ENCODE measurements at regions not wholly inside any gene's neighbourhood (a gene's known extent, or its start where the extent isn't known, plus 50 kb on each side); places are given as distances from the start of the nearest gene placed in this dataset.
"Not testable (repeated sequence)": the region's sequence is repeated elsewhere in the genome, so short reads cannot be mapped to it uniquely, and the experiment has no call there.

DNA sequence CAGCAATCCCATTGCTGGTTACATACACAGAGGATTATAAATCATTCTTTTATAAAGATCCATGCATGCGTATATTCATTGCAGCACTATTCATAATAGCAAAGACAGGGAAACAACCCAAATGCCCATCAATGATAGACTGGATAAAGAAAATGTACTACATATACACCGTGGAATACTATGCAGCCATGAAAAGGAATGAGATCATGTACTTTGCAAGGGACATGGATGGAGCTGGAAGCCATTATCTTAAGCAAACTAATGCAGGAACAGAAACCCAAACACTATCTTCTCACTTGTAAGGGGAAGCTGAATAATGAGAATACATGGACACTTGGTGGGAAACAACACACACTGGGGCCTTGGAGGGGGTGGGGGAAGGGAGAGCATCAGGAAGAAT, 529.7 kb downstream of the TBC1D32 start:
- no peak for DNase-seq (ENCODE audit: low read depth)

DNA sequence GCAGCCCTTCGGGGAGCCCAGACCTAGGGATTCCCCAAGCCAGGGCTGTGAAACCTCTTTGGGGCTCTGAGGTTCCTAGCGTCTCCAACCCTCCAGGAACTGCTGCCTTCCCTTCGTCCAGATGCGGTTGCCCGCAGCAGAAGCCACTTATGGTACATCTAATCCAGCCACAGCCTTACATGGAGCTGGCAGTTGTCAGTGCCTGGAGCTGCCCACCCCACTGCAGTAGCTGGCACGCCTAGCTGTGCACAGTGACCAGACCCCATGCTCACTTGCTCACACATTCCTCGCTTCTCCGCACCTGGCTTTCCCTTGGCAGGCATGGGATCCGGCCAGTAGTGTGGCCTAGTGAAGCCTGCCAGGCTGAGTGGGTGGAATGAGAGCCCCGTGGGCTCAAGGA, 547.6 kb downstream of the TBC1D32 start:
- DNase-seq (ENCODE audit: low read depth), result no peak

DNA sequence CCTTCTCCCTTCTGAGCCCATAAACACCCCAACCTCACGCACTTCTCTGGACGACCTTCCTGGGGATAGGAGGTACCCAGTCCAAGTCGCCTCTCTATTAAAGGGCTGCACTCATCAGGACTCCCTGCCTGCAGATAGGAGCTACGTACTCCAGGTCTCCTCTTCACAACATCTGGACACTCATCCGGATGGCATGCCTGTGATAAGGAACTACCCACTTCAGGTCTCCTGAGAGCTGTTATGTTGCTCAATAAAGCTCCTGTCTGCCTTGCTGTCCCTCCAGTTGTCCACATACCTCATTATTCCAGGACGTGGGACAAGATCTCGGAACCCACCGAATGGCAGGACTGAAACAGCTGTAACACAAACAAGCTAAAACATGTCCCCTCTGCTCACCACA, 548.0 kb downstream of the TBC1D32 start:
- no peak for DNase-seq (ENCODE audit: low read depth)

DNA sequence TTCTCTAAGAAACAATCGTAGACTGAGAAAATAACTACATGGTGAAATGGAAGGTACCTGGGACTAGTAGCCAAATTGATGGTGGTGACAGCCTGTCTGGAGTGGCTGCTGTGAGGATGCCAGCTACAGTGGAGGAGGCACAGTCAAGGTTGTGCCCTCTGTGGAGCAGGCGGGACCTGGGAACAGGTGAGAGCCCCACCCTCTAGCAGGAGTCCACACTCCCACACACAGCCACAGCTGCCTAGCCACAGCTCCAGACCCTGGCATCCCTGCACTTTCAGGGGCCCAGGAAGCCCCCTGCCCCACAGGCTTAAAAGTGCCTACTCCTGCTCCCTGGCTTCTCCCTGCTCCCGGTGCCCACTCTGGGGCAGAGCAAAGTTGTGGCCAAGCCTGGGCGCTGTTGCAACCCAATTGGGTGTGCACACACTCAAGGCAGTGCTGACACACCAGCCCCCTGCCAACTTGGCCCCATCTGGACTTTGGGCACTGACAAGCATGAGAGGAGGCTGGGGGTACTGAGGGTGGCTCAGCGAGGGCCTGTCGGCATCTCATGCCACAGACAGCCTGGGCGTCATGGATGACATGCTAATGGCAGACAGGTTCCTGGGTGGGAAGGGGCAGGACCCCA, 548.7 kb downstream of the TBC1D32 start:
- no peak for DNase-seq (ENCODE audit: low read depth)

DNA sequence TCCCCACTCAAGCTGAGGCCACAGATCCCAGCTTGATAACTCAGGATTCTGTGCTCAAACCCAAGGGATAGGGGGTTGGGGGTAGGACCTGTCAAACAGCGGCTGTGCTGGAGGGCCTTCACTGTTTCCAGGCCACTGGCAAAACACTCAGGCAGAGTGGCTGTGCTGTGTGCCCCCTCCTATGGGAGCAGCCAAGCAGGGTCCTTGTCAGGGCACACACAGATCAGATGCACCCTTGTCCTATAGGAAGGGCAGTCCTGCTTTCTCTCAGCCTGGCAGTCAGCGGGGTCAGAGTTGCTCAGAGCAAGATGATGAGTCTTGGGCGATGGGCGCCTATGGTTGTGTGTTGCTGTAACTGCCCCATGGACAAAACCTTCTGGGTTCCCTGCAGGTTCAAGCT, 554.8 kb downstream of the TBC1D32 start:
- no peak for DNase-seq (ENCODE audit: low read depth)

DNA sequence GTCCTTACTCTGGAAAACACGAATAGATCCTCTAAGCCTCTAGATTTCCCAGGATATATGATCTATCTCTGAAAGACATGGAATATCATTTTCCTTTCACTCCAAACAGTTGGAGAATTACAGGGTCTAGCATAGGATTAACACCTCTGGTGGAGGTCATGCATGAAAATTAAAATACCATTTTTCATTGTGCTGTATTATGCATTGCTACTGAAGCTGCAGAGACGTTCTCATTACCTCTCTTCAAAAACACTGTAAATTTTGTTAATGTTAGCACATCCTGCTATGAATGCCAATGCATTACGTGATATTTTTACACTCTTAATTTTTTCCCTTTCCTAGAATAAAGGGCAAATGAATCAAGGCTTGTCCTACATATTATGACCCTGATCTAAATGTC, 558.6 kb downstream of the TBC1D32 start:
- DNase-seq (ENCODE audit: low read depth), result no peak

DNA sequence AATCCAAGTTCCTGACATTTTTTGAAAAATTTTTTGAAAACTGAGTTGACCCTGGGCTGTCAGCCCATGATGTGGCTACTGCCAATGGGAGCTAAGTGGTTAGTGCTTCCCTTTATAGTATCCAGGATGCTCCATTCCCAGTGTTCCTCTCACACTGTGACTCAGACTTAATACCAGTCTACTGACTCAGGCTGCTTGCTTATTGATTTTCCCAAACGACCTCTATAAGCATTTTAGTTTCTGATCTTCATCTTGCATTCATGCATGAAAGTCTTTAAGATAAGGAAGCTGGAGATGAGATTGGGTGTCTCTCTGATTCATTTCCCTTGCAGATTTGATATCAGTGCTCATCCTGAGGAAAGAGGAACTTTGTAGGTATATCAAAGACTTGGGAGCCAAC, 560.0 kb downstream of the TBC1D32 start:
- no peak for DNase-seq (ENCODE audit: low read depth)

DNA sequence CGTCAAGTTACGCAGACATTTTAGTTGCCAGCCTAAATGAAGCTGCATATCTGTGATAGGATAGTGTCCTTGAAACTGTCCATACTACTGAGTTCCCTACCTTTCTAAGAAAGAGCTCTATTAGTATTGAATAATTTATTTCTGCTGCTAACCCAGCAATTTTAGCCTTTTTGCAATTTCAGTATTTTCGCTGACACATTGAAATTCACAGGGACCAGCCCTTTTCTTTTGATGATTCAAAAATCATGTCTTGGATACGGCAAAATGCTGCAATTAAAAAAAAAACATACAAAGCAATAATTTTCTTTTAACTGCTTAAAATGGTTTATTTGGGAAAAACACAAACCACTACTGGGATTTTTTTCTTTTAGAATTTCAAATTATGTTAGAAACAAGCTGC, 563.3 kb downstream of the TBC1D32 start:
- DNase-seq (ENCODE audit: low read depth), result no peak

DNA sequence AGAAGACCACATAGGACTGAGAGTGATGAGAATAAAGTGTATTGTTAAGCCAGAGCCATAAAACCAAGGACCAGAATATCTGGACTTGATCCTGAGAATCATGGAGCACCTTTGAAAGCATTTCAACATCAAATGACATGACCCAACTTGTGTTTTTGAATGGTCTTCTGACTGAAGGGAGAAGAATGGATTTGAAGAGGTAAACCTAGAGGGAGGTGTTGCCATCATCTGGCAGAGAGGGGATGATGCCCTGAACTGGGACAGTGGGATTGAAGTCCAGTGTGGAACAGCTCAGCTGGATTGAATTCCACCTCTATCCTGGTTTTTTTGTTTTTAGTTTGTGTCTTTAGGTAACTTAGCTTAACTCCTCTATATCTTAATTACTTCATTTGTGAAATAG, 570.0 kb downstream of the TBC1D32 start:
- no peak for DNase-seq (ENCODE audit: low read depth)

DNA sequence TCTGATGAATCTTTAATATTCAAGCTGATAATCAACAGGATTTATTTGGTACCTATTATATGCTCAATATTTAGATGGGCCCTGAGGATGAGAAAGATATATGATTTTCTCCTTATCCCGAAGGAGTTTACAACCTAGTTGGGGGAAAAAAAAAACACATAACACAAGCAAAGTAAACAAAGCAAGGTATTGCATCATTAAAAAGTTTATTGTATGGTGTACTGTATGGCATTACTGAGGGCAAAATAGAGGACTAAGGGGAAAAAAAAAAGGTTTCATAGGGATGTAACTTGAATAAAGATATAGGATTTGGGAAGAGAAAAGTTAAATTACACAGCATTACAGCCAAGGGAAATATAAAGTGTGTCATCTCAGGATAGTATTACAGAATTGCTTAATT, 574.7 kb downstream of the TBC1D32 start:
- DNase-seq (ENCODE audit: low read depth), result no peak

DNA sequence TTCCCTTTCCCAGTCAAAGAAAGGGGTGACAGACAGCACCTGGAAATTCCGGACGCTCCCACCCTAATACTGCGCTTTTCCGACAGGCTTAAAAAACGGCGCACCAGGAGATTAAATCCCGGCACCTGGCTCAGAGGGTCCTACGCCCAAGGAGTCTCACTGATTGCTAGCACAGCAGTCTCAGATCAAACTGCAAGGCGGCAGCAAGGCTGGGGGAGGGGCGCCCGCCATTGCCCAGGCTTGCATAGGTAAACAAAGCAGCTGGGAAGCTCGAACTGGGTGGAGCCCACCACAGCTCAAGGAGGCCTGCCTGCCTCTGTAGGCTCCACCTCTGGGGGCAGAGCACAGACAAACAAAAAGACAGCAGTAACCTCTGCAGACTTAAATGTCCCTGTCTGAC, 585.7 kb downstream of the TBC1D32 start:
- not testable (repeated sequence) for DNase-seq (ENCODE audit: low read depth)

DNA sequence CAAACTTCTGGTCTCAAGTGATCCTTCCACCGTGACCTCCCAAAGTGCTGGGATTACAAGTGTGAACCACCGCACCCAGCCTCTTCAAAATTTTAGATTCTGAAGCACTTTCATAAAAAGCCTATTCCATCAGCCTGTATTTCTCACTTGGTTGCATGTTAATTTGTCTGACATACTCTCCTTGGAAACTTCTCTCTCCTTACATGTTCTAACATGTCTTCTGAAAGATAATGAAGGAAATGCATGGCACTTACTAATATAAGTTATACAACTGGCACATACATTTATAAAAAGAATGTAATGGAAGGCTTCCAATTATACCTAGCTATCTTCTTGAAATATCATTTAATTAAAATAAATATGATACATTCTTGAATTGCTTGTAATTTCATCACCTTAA, 597.5 kb downstream of the TBC1D32 start:
- no peak for DNase-seq (ENCODE audit: low read depth)

DNA sequence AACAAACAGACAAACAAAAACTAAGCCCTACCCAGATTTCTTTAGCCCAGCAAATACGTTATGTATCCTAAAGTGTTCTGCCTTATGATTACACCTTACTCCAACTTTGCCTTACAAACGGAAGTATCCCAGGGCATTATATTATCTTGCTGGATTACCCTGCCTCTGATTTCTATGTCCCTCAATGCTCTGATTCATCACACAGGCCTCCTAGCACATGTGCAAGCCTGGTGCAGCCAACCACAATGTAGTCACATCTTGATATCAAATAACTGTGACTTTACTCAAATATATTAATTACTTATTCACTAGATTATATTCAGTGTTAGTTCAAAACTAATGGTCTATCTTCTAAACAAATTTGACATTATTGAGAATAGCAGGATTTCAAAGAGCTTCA, 598.6 kb downstream of the TBC1D32 start:
- no peak for DNase-seq (ENCODE audit: low read depth)

DNA sequence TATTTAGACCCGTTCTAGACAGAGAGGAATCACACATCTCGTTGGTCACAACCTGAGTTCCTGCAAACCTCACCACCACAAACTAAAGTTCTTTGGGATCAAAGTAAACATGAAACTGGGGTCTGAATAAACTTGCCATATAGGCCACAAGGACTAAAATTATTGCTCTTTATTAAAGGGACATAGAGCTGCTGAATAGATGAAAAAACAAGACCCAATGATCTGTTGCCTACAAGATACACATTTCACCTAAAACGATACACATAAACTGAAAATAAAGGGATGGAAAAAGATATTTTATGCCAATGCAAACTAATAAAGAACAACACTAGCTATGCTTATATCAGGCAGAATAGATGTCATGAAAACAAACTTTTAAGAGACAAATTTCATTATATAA, 623.0 kb downstream of the TBC1D32 start:
- no peak for DNase-seq (ENCODE audit: low read depth)

DNA sequence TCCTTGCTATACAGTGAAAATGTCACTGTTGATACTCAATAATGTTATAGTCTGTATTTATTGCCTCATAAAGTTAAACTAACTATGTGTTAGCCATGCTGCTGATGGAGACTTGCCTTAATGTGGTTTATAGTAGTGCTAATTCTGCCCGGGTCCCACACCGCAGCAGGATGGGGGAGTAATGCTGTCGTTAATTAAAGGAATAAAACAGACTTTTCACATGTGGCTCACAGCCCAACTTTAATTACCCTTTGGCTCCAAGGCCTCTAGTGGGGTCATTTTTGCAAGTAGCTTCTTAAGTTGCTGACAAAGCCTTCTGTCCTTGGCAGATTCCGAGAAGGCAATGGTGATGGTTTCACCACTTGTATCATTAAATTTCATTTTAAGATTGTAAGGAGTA, 634.3 kb downstream of the TBC1D32 start:
- no peak for DNase-seq (ENCODE audit: low read depth)

DNA sequence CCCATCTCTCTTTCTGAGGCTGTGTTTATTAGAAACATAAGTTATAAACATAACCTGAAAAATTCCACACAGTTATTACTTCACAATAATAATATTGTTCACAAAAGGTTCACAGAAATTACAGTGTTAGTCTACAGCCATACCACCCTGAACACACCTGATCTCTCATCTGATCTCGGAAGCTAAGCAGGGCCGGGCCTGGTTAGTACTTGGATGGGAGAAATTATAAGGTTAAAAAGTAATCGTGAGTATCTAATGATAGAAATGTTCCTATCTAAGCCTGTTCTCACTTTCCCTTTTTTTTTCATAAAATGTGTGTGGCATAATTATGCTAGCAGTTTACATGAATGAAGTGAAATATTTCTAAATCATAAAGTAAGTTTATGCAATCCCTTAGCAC, 647.8 kb downstream of the TBC1D32 start:
- DNase-seq (ENCODE audit: low read depth), result no peak

DNA sequence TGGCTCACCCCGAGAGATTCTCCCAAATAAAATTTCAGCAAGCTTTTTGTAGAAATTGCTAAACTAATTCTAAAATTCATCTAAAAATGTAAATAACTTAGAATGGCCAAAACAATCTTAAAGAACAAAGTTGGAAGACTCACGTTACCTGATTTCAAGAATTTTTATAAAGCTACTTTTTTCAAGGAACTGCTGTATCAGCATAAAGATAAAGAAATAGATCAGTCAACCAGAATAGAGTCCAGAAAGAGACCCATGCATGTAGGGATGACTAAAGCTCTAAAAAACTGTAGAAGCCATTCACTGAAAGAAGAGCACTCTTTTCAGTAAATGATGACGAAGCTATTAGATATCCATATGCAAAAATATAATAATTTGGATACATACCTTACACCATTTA, 652.1 kb downstream of the TBC1D32 start:
- no peak for DNase-seq (ENCODE audit: low read depth)

DNA sequence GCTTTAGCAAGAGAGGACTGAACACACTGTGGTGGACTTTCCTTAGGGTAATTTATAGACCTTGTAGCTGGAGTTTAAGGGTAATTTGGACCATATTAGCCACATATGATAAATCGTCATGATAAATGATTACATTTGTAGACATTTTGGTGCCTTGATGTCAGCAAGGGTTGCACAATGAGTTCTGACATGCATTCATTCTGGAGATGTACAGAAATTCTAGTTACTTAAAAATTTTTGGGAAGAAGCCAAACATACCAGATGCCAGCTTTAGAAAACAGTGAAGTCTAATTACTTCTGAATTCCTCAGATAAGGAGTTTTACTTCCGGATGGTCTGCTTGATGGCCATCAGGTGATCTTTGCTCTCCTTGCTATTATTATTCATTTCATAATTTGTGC, 653.1 kb downstream of the TBC1D32 start:
- no peak for DNase-seq (ENCODE audit: low read depth)

DNA sequence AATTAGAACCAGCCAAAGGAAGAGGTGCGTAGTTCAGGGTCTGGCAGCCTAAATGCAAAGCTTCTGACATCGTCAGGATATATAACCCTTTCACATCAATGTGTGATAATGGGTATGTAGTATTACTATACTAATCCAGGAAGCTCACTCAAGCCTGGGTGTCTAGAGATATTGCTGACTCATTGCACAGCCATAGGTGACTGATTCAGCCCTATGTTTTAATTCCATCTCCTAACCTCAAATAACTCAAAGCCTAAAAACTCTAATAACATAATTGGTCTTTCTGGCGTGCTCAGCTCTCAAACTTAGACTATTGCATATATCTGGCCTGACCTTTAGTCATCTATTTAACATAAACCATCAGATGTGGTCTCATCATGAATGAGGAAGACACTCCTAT, 658.4 kb downstream of the TBC1D32 start:
- DNase-seq (ENCODE audit: low read depth), result no peak

DNA sequence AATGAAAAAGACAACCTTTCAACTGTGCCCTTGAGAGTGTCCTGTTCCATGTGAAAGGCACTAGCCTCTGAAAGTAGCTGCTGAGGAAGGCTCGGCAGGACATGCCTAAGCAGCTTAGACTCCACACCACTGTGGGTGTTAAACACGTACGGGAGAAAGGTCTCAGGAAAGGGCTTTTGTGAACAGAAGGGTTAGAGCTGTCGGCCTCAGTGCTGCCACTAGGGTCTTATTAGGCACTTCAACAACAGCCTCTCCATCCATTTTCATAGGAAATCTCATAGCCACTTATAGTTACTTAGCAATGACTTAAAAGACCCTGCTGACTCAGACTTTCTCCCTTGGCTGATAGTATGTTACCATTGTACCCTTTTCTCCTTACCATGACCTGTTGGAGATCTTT, 662.8 kb downstream of the TBC1D32 start:
- no peak for DNase-seq (ENCODE audit: low read depth)

DNA sequence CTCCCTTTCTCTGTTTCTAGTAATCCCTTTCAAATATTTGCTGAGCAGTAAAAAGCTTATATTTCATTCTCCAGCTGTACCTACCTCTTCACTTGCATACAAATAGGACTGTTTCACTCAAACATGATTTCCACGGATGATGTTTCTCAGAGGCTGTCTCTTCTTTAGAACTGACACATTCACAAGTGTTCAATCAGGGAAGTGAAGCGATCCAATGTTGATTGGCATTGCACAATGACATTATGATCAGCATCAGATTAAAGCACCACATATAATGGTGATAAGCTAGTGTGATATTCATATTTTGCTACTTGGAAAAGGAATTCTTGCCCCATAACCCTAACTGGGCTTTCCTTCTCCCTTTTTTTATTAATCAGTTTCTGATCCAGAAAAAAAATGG, 681.8 kb downstream of the TBC1D32 start:
- no peak for DNase-seq (ENCODE audit: low read depth)

DNA sequence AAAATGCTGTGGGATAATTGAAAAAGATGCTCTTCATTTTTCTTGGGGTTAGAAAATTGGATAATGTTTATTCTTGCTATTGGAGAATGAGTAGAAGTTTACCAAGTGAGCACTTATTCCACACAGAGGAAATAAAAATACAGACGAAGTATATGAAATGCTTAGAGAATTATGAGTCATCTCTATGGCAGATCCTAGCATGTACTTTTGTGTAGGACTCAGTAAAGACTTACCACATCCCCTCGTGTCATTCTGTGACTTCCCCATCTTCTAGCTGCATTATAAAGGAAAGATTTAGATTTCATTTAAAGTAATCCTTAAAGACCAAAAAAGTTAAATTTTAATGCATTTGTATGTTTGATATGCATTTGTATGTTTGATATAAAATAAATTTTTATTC, 685.6 kb downstream of the TBC1D32 start:
- DNase-seq (ENCODE audit: low read depth), result no peak

DNA sequence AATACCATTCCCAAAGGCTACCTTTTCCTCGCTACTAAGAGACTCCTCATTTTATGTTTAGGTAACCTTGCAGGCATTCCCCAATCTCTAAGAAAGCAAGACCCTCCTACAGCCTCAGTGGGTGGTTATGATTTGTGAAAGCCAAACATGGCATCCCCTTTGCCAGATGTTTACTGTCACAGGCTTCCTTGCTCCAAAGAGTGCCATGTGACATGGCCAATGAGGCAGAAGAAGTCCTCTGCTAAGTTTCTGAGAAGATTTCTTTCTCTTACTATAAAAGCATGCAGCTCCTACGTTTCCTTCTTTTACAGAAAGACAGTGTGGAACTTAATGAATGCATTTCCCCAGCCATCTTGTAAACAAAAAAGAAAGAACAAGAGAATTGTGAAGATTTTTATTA, 688.2 kb downstream of the TBC1D32 start:
- DNase-seq (ENCODE audit: low read depth), result no peak

DNA sequence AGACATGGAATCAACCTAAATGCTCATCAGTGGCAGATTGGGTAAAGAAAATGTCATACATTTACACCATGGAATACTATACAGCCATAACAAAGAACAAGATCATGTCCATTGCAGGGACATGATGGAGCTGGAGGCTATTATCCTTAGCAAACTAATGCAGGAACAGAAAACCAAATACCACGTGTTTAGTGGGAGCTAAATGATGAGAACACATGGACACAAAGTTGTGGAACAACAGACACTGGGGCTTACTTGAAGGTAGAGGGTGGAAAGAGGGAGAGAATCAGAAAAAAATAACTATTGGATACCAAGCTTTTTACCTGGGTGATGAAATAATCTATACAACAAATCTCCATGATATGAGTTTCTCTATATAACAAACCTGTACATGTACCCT, 701.3 kb downstream of the TBC1D32 start:
- DNase-seq (ENCODE audit: low read depth), result no peak

DNA sequence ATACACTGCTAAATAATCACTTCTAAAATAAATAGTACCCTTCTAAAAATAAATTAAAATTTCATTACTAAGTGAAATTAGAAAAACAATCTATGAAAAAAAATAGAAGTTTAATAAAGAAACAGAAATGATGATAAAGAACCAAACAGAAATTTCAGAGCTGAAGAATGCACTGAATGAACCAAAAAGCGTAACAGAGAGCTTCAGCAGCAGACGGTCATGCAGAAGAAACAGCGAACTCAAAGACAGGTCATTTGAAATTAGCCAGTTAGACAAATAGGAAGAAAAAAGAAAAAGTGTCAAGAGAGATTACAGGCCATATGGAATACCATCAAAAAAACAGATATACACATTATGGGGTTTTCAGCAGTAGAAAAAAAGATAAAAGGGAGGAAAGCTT, 706.7 kb downstream of the TBC1D32 start:
- DNase-seq (ENCODE audit: low read depth), result no peak

All from stimulated activated CD8-positive, alpha-beta memory T cell treated with anti-CD3 and anti-CD28 coated beads, Interleukin-15, amount 100 ng/mL, for 1 hour (primary cell).